Nephron (organoid): ENCODE measurements at regions not wholly inside any gene's neighbourhood (a gene's known extent, or its start where the extent isn't known, plus 50 kb on each side); places are given as distances from the start of the nearest gene placed in this dataset.

Experiments
- H3K27ac Mint-ChIP-seq, 3 experiments: 2 replicates each; pipeline ENCODE4 v1.8.0; 2020; ENCODE audit warnings: mixed read lengths in 3 of 3, mild to moderate bottlenecking in 2 of 3, moderate library complexity in 1 of 3
- H3K27me3 Mint-ChIP-seq: 2 replicates; pipeline ENCODE4 v1.8.0; 2021; ENCODE audit warnings: low read depth, mild to moderate bottlenecking, moderate library complexity, mixed read lengths
- H3K36me3 Mint-ChIP-seq: 2 replicates; pipeline ENCODE4 v1.8.0; 2020; ENCODE audit warnings: low read depth, mixed read lengths
- H3K4me1 Mint-ChIP-seq: 2 replicates; pipeline ENCODE4 v1.8.0; 2020; ENCODE audit warnings: mixed read lengths
- H3K4me3 Mint-ChIP-seq, 3 experiments: 2 replicates each; pipeline ENCODE4 v1.8.0; 2020; ENCODE audit warnings: mild to moderate bottlenecking in 3 of 3, mixed read lengths in 3 of 3, moderate library complexity in 2 of 3
- H3K9me3 Mint-ChIP-seq: 2 replicates; pipeline ENCODE4 v1.8.0; 2020; ENCODE audit warnings: mixed read lengths
- CTCF ChIP-seq, 3 experiments: fragments of 200-600 bp; sonication (generic); IDR thresholded peaks; one replicate each; pipeline ENCODE4 v1.5.0; 2021; ENCODE audit warnings: antibody characterized with exemption in 3 of 3; ENCODE audit not compliant: unreplicated experiment in 3 of 3

- Mint-ChIP-seq H3K36me3 (no peaks in the 10 kb centered on the region), H3K4me3 (no peak overlapping the region), H3K27ac (no peak overlapping the region), H3K4me1 (no peaks in the 10 kb centered on the region), H3K27me3 (no peaks in the 10 kb centered on the region), H3K9me3 (no peaks in the 10 kb centered on the region)
- TF ChIP-seq CTCF (IDR thresholded peaks at IDR 0.05; ENCODE audit: unreplicated experiment in 3 of 3), result no peak
Measured at GRCh38 chr2:13596233-13596632, 879.5 kb downstream of the TRIB2 start.

DNA sequence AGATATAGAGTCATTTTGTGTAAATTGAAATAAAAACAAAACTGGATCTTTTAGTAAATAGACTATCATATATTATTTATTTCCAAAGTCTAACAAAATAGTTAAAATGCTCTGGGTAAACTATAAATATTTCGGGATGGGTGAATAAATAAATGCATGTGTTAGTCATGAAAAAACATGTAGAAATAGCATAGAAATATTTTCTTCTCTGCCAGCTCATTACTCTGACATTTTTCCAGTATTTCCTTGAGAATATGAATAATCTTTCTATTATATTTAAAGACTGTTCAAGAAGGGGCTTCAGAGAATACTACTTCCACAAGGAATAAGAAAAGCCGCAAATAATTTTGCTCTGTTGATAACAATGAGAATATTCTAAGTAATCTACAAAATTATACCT, 880.4 kb downstream of the TRIB2 start:
- Mint-ChIP-seq H3K4me3 (no peak overlapping the region), H3K36me3 (no peaks in the 10 kb centered on the region), H3K27me3 (no peaks in the 10 kb centered on the region), H3K9me3 (no peaks in the 10 kb centered on the region), H3K27ac (no peak overlapping the region), H3K4me1 (no peaks in the 10 kb centered on the region)
- no peak for TF ChIP-seq CTCF (IDR thresholded peaks at IDR 0.05; ENCODE audit: unreplicated experiment in 3 of 3)

- no peak overlapping the region for H3K4me3 Mint-ChIP-seq
- H3K27ac Mint-ChIP-seq, result no peak overlapping the region
- H3K36me3 Mint-ChIP-seq, result no peaks in the 10 kb centered on the region
- no peaks in the 10 kb centered on the region for H3K27me3 Mint-ChIP-seq
- H3K4me1 Mint-ChIP-seq, result peaks cover 5% of the 10 kb centered on the region
- no peak for TF ChIP-seq CTCF (IDR thresholded peaks at IDR 0.05; ENCODE audit: unreplicated experiment in 3 of 3)
- no peaks in the 10 kb centered on the region for H3K9me3 Mint-ChIP-seq
Measured at GRCh38 chr2:13601506-13601905, 884.8 kb downstream of the TRIB2 start.

DNA sequence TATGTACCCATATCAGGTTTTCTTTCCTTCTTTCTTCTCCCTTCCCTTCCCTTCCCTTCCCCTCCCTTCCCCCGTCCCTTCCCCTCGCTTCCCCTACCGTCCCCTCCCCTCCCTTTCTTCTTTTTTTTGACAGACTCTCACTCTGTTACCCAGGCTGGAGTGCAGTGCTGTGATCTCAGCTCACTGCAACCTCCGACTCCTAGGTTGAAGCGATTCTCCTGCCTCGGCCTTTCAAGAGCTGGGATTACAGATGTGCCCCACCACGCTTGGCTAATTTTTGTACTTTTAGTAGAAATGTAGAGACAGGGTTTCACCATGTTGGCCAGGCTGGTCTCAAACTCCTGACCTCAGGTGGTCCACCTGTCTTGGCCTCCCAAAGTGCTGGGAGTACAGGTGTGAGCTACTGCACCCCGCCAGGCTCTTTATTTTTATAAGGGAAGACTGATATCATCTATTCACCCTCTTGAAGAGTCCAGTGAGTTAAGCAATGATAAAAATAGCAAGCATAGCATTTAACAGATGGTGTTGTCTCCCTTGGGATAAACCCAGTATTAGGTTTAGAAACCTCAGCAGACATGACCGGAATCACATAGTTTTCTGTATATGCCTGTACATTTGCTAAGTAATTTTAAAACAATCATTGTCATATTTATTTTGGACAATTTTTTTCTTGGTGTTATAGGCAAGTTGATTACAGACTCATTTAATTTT, 888.4 kb downstream of the TRIB2 start:
- no peak overlapping the region for H3K27ac Mint-ChIP-seq
- H3K4me1 Mint-ChIP-seq, result peaks cover 5% of the 10 kb centered on the region
- TF ChIP-seq CTCF (IDR thresholded peaks at IDR 0.05; ENCODE audit: unreplicated experiment in 3 of 3), result no peak
- H3K9me3 Mint-ChIP-seq, result no peaks in the 10 kb centered on the region
- no peaks in the 10 kb centered on the region for H3K27me3 Mint-ChIP-seq
- H3K36me3 Mint-ChIP-seq, result no peaks in the 10 kb centered on the region
- no peak overlapping the region for H3K4me3 Mint-ChIP-seq

- H3K36me3 Mint-ChIP-seq, result no peaks in the 10 kb centered on the region
- peaks cover 5% of the 10 kb centered on the region for H3K4me1 Mint-ChIP-seq
- no peak for TF ChIP-seq CTCF (IDR thresholded peaks at IDR 0.05; ENCODE audit: unreplicated experiment in 3 of 3)
- H3K27ac Mint-ChIP-seq, result no peak overlapping the region
- no peaks in the 10 kb centered on the region for H3K9me3 Mint-ChIP-seq
- H3K4me3 Mint-ChIP-seq, result no peak overlapping the region
- H3K27me3 Mint-ChIP-seq, result no peaks in the 10 kb centered on the region
Measured at GRCh38 chr2:13607139-13607538, 890.4 kb downstream of the TRIB2 start.

DNA sequence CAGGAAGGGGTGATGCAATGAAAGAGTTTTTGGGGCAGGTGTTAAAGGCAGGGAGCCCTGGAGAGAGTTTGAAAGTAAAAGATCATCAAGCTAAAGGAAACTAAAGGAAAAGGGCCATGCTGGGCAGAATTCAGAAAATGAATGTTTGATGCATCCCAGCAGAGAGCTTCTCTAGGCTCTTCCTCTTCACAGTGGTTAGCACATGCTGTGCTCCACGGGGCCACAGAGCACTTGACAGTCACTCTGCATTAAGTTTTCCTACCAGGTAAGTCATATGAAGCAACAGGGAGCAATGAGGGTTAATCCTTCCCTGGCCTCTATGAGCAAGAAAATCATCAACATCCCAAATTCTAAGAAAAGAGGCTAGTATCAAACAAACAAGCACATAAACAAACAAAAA, 895.2 kb downstream of the TRIB2 start:
- Mint-ChIP-seq H3K27ac (no peak overlapping the region), H3K36me3 (no peaks in the 10 kb centered on the region), H3K4me1 (no peaks in the 10 kb centered on the region), H3K4me3 (no peak overlapping the region), H3K9me3 (peaks cover 2% of the 10 kb centered on the region), H3K27me3 (no peaks in the 10 kb centered on the region)
- no peak for TF ChIP-seq CTCF (IDR thresholded peaks at IDR 0.05; ENCODE audit: unreplicated experiment in 3 of 3)
